ENCODE measurements at regions not wholly inside any gene's neighbourhood (a gene's known extent, or its start where the extent isn't known, plus 50 kb on each side); places are given as distances from the start of the nearest gene placed in this dataset.

GRCh38 chr3:176755552-176755951 is 441.7 kb downstream of the TBL1XR1 start:
- Histone ChIP-seq H3K27me3 (ENCODE audit: control insufficient read depth, insufficient read depth, low read length) (no peaks in the 10 kb centered on the region), H3K9me3 (ENCODE audit: control insufficient read depth, low read length) (no peaks in the 10 kb centered on the region), H3K79me2 (no peaks in the 10 kb centered on the region), H3K27ac (no peak overlapping the region), H3K4me1 (no peaks in the 10 kb centered on the region), H3K36me3 (ENCODE audit: control insufficient read depth, insufficient read depth, low read length) (no peaks in the 10 kb centered on the region), H3K9ac (no peak overlapping the region), H2AFZ (no peak overlapping the region), H3K4me3 (ENCODE audit: low read depth, low read length) (no peak overlapping the region), H3K4me2 (ENCODE audit: low read length) (no peak overlapping the region)
- TF ChIP-seq CTCF (IDR thresholded peaks at IDR 0.05), result no peak

GRCh38 chr3:176741664-176742047 is 455.6 kb downstream of the TBL1XR1 start:
- no peak for TF ChIP-seq CTCF (IDR thresholded peaks at IDR 0.05)
- Histone ChIP-seq H3K9ac (no peak overlapping the region), H3K27ac (no peak overlapping the region)

GRCh38 chr3:176740906-176741663 is 456.2 kb downstream of the TBL1XR1 start:
- Histone ChIP-seq H2AFZ (no peak overlapping the region), H3K27ac (no peak overlapping the region), H3K4me1 (no peaks in the 10 kb centered on the region), H3K4me3 (ENCODE audit: low read depth, low read length) (no peak overlapping the region), H3K4me2 (ENCODE audit: low read length) (no peak overlapping the region), H3K36me3 (ENCODE audit: control insufficient read depth, insufficient read depth, low read length) (no peaks in the 10 kb centered on the region), H3K27me3 (ENCODE audit: control insufficient read depth, insufficient read depth, low read length) (no peaks in the 10 kb centered on the region), H3K9me3 (ENCODE audit: control insufficient read depth, low read length) (no peaks in the 10 kb centered on the region), H3K79me2 (no peaks in the 10 kb centered on the region), H3K9ac (no peak overlapping the region)
- TF ChIP-seq CTCF (IDR thresholded peaks at IDR 0.05), result no peak

More at GRCh38 chr3:176741664-176742047, 455.6 kb downstream of the TBL1XR1 start:
- H3K36me3 ChIP-seq (ENCODE audit: control insufficient read depth, insufficient read depth, low read length), result no peaks in the 10 kb centered on the region
- no peaks in the 10 kb centered on the region for H3K4me1 ChIP-seq
- H3K9me3 ChIP-seq (ENCODE audit: control insufficient read depth, low read length), result no peaks in the 10 kb centered on the region
- H3K79me2 ChIP-seq, result no peaks in the 10 kb centered on the region
- no peak overlapping the region for H3K4me2 ChIP-seq (ENCODE audit: low read length)
- no peaks in the 10 kb centered on the region for H3K27me3 ChIP-seq (ENCODE audit: control insufficient read depth, insufficient read depth, low read length)
- no peak overlapping the region for H2AFZ ChIP-seq
- H3K4me3 ChIP-seq (ENCODE audit: low read depth, low read length), result no peak overlapping the region

GRCh38 chr3:176739159-176739558 is 458.1 kb downstream of the TBL1XR1 start:
- Histone ChIP-seq H3K9ac (no peak overlapping the region), H3K4me2 (ENCODE audit: low read length) (no peak overlapping the region), H3K27me3 (ENCODE audit: control insufficient read depth, insufficient read depth, low read length) (no peaks in the 10 kb centered on the region), H2AFZ (no peak overlapping the region), H3K9me3 (ENCODE audit: control insufficient read depth, low read length) (no peaks in the 10 kb centered on the region), H3K36me3 (ENCODE audit: control insufficient read depth, insufficient read depth, low read length) (no peaks in the 10 kb centered on the region), H3K27ac (no peak overlapping the region), H3K4me3 (ENCODE audit: low read depth, low read length) (no peak overlapping the region), H3K4me1 (no peaks in the 10 kb centered on the region), H3K79me2 (no peaks in the 10 kb centered on the region)
- no peak for TF ChIP-seq CTCF (IDR thresholded peaks at IDR 0.05)

All from parathyroid adenoma (tissue), 2 donors.